ENCODE measurements at regions not wholly inside any gene's neighbourhood (a gene's known extent, or its start where the extent isn't known, plus 50 kb on each side); places are given as distances from the start of the nearest gene placed in this dataset.

GRCh38 chr7:43041724-43042123 is 70.7 kb upstream of the HECW1 start:
- Histone ChIP-seq H3K36me3 (ENCODE audit: control insufficient read depth in 2 of 4, insufficient read depth in 4 of 4, low read length in 3 of 4) (no peaks in the 10 kb centered on the region; a peak in 1 of 8 replicates), H3K56ac (replicated peaks; ENCODE audit: insufficient read length, low read depth, low read length) (no peak overlapping the region), H2BK5ac (ENCODE audit: low read depth, low read length) (no peak overlapping the region), H3K9ac (replicated peaks in 1 of 4; ENCODE audit: extremely low read depth in 1 of 4, low read depth in 3 of 4, low read length in 3 of 4) (no peak overlapping the region), H3K18ac (ENCODE audit: extremely low read depth, low read length) (no peak overlapping the region), H3K23me2 (ENCODE audit: low read depth, low read length) (no peaks in the 10 kb centered on the region), H3K23ac (ENCODE audit: insufficient read length) (no peak overlapping the region), H3K4me1 (replicated peaks in 1 of 4; ENCODE audit: control insufficient read depth in 3 of 4, insufficient read depth in 4 of 4, low read length in 3 of 4) (peaks cover 0 to 8% (median 4%) of the 10 kb centered on the region in 4 experiments; a peak in 2 of 7 replicates), H3K14ac (ENCODE audit: insufficient read length) (no peak overlapping the region), H3K79me2 (ENCODE audit: control insufficient read depth in 1 of 2, insufficient read depth in 2 of 2, low read length in 2 of 2) (no peaks in the 10 kb centered on the region), H3K27me3 (replicated peaks in 1 of 4; ENCODE audit: control insufficient read depth in 3 of 4, extremely low read depth in 1 of 4, insufficient read depth in 3 of 4, low read length in 3 of 4) (no peaks in the 10 kb centered on the region; a peak in 1 of 7 replicates), H4K8ac (ENCODE audit: extremely low read depth, insufficient read depth, low read length) (no peak overlapping the region), H2AFZ (ENCODE audit: low read length) (no peak overlapping the region), H2BK12ac (ENCODE audit: low read depth, low read length) (no peak overlapping the region), H2BK120ac (replicated peaks; ENCODE audit: low read depth, low read length) (no peak overlapping the region), H4K5ac (ENCODE audit: insufficient read length, low read depth, low read length) (no peak overlapping the region), H3K4me2 (ENCODE audit: insufficient read depth in 1 of 2, low read depth in 2 of 2, low read length in 2 of 2) (no peak overlapping the region), H2AK5ac (ENCODE audit: low read depth, low read length) (no peak overlapping the region), H3K4ac (replicated peaks; ENCODE audit: insufficient read length, low read depth, low read length) (no peak overlapping the region), H3K27ac (ENCODE audit: low read depth, low read length) (no peak overlapping the region), H2BK20ac (ENCODE audit: low read length) (no peak overlapping the region), H2BK15ac (ENCODE audit: low read length) (no peak overlapping the region), H3K9me3 (ENCODE audit: insufficient read depth in 2 of 2, low read depth in 1 of 2, low read length in 1 of 2) (no peaks in the 10 kb centered on the region), H4K91ac (replicated peaks; ENCODE audit: insufficient read length, low read length) (no peak overlapping the region), H4K20me1 (replicated peaks in 1 of 2; ENCODE audit: control insufficient read depth in 1 of 2, insufficient read depth in 2 of 2, low read length in 2 of 2) (no peaks in the 10 kb centered on the region), H3K79me1 (ENCODE audit: low read depth, low read length) (no peaks in the 10 kb centered on the region), H3K4me3 (ENCODE audit: extremely low read depth in 1 of 4, insufficient read depth in 2 of 4, low read depth in 3 of 4, low read length in 4 of 4) (no peak overlapping the region)
- DNase-seq (ENCODE audit: low read depth in 1 of 2, low spot score in 2 of 2): no peak
- no peak for TF ChIP-seq SRF (IDR thresholded peaks at IDR 0.05; ENCODE audit: low read depth, low read length)
- no peak for TF ChIP-seq TAF7 (optimal IDR thresholded peaks at IDR 0.05; ENCODE audit: borderline replicate concordance, low read depth, low read length)
- TF ChIP-seq CREB1 (IDR thresholded peaks at IDR 0.05): no peak
- TF ChIP-seq ASH2L (IDR thresholded peaks at IDR 0.05; ENCODE audit: low read length): no peak
- no peak for TF ChIP-seq SP2 (IDR thresholded peaks at IDR 0.05; ENCODE audit: low read length)
- no peak for TF ChIP-seq KDM4A (IDR thresholded peaks at IDR 0.05; ENCODE audit: low read depth, low read length, severe bottlenecking)
- TF ChIP-seq POLR2AphosphoS5 (IDR thresholded peaks at IDR 0.05; ENCODE audit: low read depth, low read length): no peak
- no peak for TF ChIP-seq CTBP2 (IDR thresholded peaks at IDR 0.05; ENCODE audit: borderline replicate concordance, insufficient read depth, insufficient read length, low read length)
- FAIRE-seq: no peak
- POLR2A ChIA-PET (ENCODE audit: partially characterized antibody): interaction anchor here (1.2 kb wide), 1 partner anchor 13 kb away, joined by 3 read pairs; no protein-coding TSS in a partner anchor
- CTCF ChIA-PET (ENCODE audit: partially characterized antibody): interaction anchor here (1.0 to 2.4 kb wide), 2 partner anchors 16 to 220 kb away, joined by 3 to 7 read pairs; no protein-coding TSS in a partner anchor

Measured in H1 (cell line).